ENCODE measurements at regions not wholly inside any gene's neighbourhood (a gene's known extent, or its start where the extent isn't known, plus 50 kb on each side); places are given as distances from the start of the nearest gene placed in this dataset.
"Not testable (repeated sequence)": the region's sequence is repeated elsewhere in the genome, so short reads cannot be mapped to it uniquely, and the experiment has no call there.

- intact Hi-C loops (cut with DNase I) = no loop called here
- peak; percentile 31 for DNase-seq (ENCODE audit: low spot score)
- no peak for ATAC-seq
Measured at GRCh38 chr1:4121834-4122512, 221.9 kb upstream of the C1orf174 start.

- no peak for ATAC-seq
- DNase-seq (ENCODE audit: low spot score) = peak; percentile 40
- intact Hi-C loops (cut with DNase I) = no loop called here
Measured at GRCh38 chr1:4122513-4123160, 222.6 kb upstream of the C1orf174 start.

DNA sequence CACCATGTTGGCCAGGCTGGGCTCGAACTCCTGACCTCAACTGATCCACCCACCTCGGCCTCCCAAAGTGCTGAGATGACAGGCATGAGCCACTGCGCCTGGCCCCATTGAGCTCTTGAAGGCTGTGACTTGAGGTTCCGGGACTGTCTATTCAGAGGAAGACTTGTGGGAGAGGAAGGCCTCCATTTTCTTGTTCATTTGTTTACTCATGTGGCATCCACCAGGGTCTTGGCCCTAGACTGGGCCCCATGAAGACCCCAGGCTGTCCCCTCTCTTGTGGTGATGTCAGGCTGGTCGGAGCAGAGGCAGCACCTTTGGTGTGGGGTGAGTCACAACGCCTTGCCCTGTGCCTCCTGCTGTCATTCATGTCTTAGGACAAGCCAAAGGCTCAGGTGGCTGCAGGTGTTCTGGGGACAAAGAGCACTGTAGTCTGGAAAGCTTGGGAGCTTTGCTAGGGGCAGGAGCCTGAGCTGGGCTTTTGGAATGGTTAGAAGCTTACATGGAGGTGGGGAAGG lies 224.6 kb upstream of the C1orf174 start:
- intact Hi-C loops (cut with DNase I) = no loop called here
- ATAC-seq = no peak
- peak; percentile 7 for DNase-seq (ENCODE audit: low spot score)

GRCh38 chr1:4126251-4126650 lies 226.2 kb upstream of the C1orf174 start:
- ATAC-seq = no peak
- intact Hi-C loops (cut with DNase I) = no loop called here
- no peak for DNase-seq (ENCODE audit: low spot score)

DNA sequence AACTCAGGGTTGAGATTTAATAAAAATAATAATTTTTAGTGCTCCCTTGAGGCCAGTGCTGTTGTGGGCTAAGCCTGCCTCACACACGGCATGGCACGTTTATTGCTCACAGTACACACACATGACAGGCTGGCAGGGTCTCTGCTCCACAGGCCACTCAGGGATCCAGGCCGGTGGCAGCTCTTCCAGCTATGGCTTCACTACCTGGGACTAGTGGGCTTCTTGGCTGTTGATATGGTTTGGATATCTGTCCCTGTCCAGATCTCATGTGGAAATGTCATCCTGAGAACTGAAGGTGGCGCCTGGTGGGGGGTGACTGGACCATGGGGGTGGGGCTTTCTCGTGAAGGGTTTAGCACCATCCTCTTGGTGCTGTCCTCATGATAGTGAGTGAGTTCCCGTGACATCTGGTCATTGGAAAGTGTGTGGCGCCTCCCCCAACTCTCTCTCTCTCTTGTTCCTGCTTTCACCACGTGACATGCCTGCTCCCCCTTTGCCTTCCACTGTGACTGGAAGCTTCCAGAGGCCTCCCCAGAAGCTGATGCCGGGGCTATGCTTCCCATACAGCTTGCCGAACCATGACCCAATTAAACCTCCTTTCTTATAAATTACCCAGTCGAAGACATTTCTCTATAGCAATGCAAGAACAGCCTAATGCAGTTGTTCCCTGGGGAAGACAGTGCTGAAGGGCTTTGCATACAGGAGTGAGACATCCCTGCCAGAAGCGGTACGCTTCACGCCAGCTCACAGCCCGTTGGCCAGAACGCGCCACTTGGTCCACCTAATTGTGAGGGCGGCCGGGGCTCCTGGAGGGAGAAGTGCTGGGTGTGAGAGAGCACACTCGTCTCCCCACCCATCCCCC lies 226.9 kb upstream of the C1orf174 start:
- DNase-seq (ENCODE audit: low spot score) (peak; percentile 35), ATAC-seq (no peak)
- intact Hi-C loops (cut with DNase I) = no loop called here

GRCh38 chr1:4127592-4128140 lies 227.6 kb upstream of the C1orf174 start:
- ATAC-seq (no peak), DNase-seq (ENCODE audit: low spot score) (peak; percentile 18)
- intact Hi-C loops (cut with DNase I) = no loop called here

- intact Hi-C loops (cut with DNase I) = no loop called here
- DNase-seq (ENCODE audit: low spot score) = no peak
- no peak for ATAC-seq
Measured at GRCh38 chr1:4128616-4129015, 228.5 kb upstream of the C1orf174 start.

- DNase-seq (ENCODE audit: low spot score) (no peak), ATAC-seq (no peak)
- intact Hi-C loops (cut with DNase I) = no loop called here
Measured at GRCh38 chr1:4129693-4130092, 229.6 kb upstream of the C1orf174 start.

GRCh38 chr1:4130096-4130495 lies 230.0 kb upstream of the C1orf174 start:
- intact Hi-C loops (cut with DNase I) = no loop called here
- DNase-seq (ENCODE audit: low spot score) (no peak), ATAC-seq (no peak)

DNA sequence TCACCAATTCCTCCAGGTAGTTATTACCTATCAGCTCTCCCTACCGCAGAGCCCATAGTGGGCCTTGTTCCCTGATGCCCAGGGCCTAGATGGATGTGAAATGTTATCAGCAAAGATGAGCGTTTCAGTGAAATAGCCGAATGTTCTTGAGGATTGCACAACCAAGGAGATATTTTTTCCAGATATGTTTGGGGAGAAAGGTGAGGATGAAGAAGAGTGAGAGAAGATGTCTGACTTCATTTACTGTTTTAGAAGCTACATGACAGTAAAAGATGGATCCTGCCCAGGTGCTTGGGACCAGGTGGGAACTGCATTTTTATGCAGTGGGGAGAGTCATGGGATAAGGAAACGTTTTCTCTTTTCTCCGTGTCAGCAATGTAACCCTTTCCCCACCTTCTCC lies 231.7 kb upstream of the C1orf174 start:
- intact Hi-C loops (cut with DNase I) = no loop called here
- no peak for ATAC-seq
- no peak for DNase-seq (ENCODE audit: low spot score)

GRCh38 chr1:4132352-4133296 lies 232.6 kb upstream of the C1orf174 start:
- intact Hi-C loops (cut with DNase I) = no loop called here
- DNase-seq (ENCODE audit: low spot score) (no peak), ATAC-seq (no peak)

- intact Hi-C loops (cut with DNase I) = no loop called here
- DNase-seq (ENCODE audit: low spot score) (no peak), ATAC-seq (no peak)
Measured at GRCh38 chr1:4133297-4133938, 233.3 kb upstream of the C1orf174 start.

- ATAC-seq = no peak
- no peak for DNase-seq (ENCODE audit: low spot score)
- intact Hi-C loops (cut with DNase I) = no loop called here
Measured at GRCh38 chr1:4133939-4134321, 233.9 kb upstream of the C1orf174 start.

DNA sequence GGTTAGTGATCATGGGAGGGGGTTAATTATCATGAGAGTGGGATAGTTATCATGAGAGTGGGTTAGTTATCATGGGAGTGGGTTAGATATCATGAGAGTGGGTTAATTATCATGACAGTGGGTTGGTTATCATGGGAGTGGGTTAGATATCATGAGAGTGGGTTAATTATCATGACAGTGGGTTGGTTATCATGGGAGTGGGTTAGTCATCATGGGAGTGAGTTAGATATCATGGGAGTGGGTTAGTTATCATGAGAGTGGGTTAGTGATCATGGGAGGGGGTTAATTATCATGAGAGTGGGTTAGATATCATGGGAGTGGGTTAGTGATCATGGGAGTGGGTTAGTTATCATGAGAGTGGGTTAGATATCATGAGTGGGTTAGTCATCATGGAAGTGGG lies 235.8 kb upstream of the C1orf174 start:
- DNase-seq (ENCODE audit: low spot score); ATAC-seq; intact Hi-C loops (cut with DNase I): not testable (repeated sequence)

DNA sequence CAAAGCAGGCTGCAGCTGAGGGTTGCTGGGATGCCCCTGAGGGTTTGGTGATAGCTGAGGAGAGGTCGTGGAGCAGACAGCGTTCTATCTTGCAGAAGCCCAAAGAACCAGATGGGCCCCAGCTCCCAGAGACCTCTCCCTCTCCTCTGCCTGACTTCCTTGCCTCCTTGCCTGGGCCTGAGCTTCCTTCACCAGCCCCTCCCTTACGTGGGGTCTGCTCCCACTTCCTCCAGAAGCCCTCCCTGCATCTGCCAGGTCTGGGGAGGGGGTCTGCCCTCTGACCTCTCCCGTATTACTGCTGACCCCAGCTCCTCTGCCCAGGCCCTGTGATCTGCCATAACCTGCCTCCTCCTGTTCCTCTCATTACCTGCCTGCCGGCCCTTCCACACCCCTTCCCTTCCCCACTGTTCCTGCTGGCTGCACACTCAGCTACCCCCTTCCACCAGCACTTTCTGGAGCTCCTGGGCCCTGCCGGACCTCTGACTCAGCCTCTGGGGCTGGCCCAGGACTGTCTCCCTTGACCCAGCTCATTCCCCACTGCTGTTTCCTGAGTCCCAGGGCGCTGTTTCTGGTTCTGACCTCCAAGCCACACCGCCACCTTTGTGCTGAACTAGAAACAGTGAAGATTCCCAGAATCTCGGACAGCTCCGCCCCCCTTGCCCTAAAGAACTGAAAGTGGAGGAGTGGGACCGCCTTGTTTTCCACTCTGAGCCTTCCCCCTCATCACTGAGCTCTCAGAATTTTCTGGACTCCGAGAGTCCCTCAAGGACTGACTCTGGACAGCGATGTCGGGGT lies 237.7 kb upstream of the C1orf174 start:
- ATAC-seq (no peak), DNase-seq (ENCODE audit: low spot score) (no peak)
- intact Hi-C loops (cut with DNase I) = no loop called here

- intact Hi-C loops (cut with DNase I) = no loop called here
- ATAC-seq = no peak
- DNase-seq (ENCODE audit: low spot score) = no peak
Measured at GRCh38 chr1:4139646-4140045, 239.6 kb upstream of the C1orf174 start.

- ATAC-seq = no peak
- intact Hi-C loops (cut with DNase I) = no loop called here
Measured at GRCh38 chr1:4140241-4140640, 240.2 kb upstream of the C1orf174 start.

More at GRCh38 chr1:4140241-4140640, 240.2 kb upstream of the C1orf174 start:
- DNase-seq (ENCODE audit: low spot score) = no peak

All from sciatic nerve (tissue), 2 donors.